ENCODE measurements at regions not wholly inside any gene's neighbourhood (a gene's known extent, or its start where the extent isn't known, plus 50 kb on each side); places are given as distances from the start of the nearest gene placed in this dataset.
A peak's percentile ranks its signal among the peaks of the same experiment; 100 is the strongest.

DNA sequence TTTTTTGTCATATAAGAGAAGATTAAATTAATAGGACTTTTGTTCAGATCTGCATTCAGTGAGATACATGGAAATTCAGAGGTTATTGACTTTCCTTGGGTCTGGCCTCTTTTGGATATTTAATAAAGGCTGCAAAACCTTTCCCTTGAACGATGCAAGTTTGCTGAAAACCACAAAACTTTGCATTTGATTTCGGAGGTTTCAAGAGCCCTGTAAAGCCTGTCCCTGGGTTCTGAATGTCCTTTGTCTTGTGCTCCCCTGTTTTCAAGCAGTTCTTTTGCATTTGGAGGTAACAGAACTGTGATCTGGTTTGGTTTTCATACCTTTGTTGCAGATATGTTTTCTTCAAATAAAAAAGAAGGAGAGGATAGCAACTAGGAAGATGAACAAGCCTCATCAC, 188.1 kb upstream of the DMRT1 start:
- intact Hi-C loops (cut with micrococcal nuclease; ENCODE audit: unreplicated experiment), result loop anchor here (5.0 kb wide), 1 partner anchor 86 kb away; no protein-coding TSS in a partner anchor
- no TSS peak for BruUV-seq (replicated peaks)
- CTCF ChIA-PET (ENCODE audit: unreplicated experiment), result no interaction called here
- Histone ChIP-seq H3K9me3 (ENCODE audit: low read length) (no peaks in the 10 kb centered on the region), H3K4me3 (ENCODE audit: low read depth, low read length, poor library complexity, severe bottlenecking) (no peak overlapping the region), H3K36me3 (ENCODE audit: insufficient read depth, low read length) (no peaks in the 10 kb centered on the region), H3K4me2 (ENCODE audit: low read length) (peak overlapping the region; percentile 17; the same call in 1 of the 2 replicates), H3K27ac (ENCODE audit: low read depth, low read length, poor library complexity, severe bottlenecking) (no peak overlapping the region), H2AFZ (ENCODE audit: low read length) (no peak overlapping the region), H3K79me2 (ENCODE audit: insufficient read depth, low read depth, low read length) (peaks cover 38% of the 10 kb centered on the region; the same call in 1 of the 2 replicates), H3K4me1 (ENCODE audit: insufficient read depth, low read length, poor library complexity, severe bottlenecking) (peaks cover 44% of the 10 kb centered on the region), H4K20me1 (ENCODE audit: insufficient read depth, low read length) (no peaks in the 10 kb centered on the region), H3K9me2 (ENCODE audit: insufficient read depth, low read length) (no peaks in the 10 kb centered on the region)
- no peak for TF ChIP-seq EZH2phosphoT487 (IDR thresholded peaks at IDR 0.05; ENCODE audit: borderline replicate concordance, low read depth, low read length)
- TF ChIP-seq, protein P1, sequence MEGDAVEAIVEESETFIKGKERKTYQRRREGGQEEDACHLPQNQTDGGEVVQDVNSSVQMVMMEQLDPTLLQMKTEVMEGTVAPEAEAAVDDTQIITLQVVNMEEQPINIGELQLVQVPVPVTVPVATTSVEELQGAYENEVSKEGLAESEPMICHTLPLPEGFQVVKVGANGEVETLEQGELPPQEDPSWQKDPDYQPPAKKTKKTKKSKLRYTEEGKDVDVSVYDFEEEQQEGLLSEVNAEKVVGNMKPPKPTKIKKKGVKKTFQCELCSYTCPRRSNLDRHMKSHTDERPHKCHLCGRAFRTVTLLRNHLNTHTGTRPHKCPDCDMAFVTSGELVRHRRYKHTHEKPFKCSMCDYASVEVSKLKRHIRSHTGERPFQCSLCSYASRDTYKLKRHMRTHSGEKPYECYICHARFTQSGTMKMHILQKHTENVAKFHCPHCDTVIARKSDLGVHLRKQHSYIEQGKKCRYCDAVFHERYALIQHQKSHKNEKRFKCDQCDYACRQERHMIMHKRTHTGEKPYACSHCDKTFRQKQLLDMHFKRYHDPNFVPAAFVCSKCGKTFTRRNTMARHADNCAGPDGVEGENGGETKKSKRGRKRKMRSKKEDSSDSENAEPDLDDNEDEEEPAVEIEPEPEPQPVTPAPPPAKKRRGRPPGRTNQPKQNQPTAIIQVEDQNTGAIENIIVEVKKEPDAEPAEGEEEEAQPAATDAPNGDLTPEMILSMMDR (conservative IDR thresholded peaks at IDR 0.05; ENCODE audit: low read length), result no peak
- no peak for DNase-seq (ENCODE audit: low spot score)
- POLR2A ChIA-PET, result no interaction called here

DNA sequence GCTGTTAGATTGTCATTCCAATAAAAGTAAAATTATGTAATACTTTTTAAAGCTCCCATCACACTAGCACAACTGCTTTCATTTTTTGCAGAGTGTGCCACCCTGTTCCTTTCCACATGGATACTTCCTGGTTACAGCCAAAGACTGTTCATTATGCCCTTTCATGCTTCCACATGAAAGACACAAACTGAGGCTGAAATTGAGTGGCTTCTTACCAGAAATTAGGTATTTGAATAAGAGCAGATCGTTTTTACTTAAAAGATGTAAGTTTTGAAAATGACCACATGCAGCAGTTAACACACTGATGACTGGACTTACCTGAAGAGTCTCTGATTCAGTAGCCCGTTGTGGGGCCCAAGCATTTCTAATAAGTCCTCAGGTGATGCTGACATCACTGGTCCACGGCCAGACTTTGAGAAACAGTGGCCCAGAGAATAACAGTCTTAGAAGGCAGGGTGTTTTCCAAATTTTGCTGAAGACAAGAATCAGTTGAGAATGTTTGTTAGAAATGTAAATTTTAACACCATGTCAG, 187.6 kb upstream of the DMRT1 start:
- intact Hi-C loops (cut with micrococcal nuclease; ENCODE audit: unreplicated experiment), result loop anchor here (5.0 kb wide), 1 partner anchor 87 kb away; no protein-coding TSS in a partner anchor
- TF ChIP-seq, protein P1 (conservative IDR thresholded peaks at IDR 0.05; ENCODE audit: low read length), result no peak
- no peak for TF ChIP-seq EZH2phosphoT487 (IDR thresholded peaks at IDR 0.05; ENCODE audit: borderline replicate concordance, low read depth, low read length)
- H4K20me1 ChIP-seq (ENCODE audit: insufficient read depth, low read length), result no peaks in the 10 kb centered on the region
- ChIA-PET POLR2A (interaction anchor here (0.6 kb wide), 1 partner anchor 37 kb away, joined by 4 read pairs; no protein-coding TSS in a partner anchor), CTCF (ENCODE audit: unreplicated experiment) (no interaction called here)
- H3K27ac ChIP-seq (ENCODE audit: low read depth, low read length, poor library complexity, severe bottlenecking), result no peak overlapping the region
- no peak for DNase-seq (ENCODE audit: low spot score)
- no peaks in the 10 kb centered on the region for H3K9me2 ChIP-seq (ENCODE audit: insufficient read depth, low read length)
- peaks cover 38% of the 10 kb centered on the region for H3K4me1 ChIP-seq (ENCODE audit: insufficient read depth, low read length, poor library complexity, severe bottlenecking)
- H3K4me2 ChIP-seq (ENCODE audit: low read length), result no peak overlapping the region; the same call in 1 of the 2 replicates
- H3K9me3 ChIP-seq (ENCODE audit: low read length), result no peaks in the 10 kb centered on the region
- peaks cover 34% of the 10 kb centered on the region; the same call in 1 of the 2 replicates for H3K79me2 ChIP-seq (ENCODE audit: insufficient read depth, low read depth, low read length)
- no TSS peak for BruUV-seq (replicated peaks)
- H2AFZ ChIP-seq (ENCODE audit: low read length), result no peak overlapping the region
- H3K36me3 ChIP-seq (ENCODE audit: insufficient read depth, low read length), result no peaks in the 10 kb centered on the region
- H3K4me3 ChIP-seq (ENCODE audit: low read depth, low read length, poor library complexity, severe bottlenecking), result no peak overlapping the region

GRCh38 chr9:655875-656274, 185.6 kb upstream of the DMRT1 start:
- peaks cover 5% of the 10 kb centered on the region; the same call in 1 of the 2 replicates for H3K36me3 ChIP-seq (ENCODE audit: insufficient read depth, low read length)
- TF ChIP-seq, protein P1 (conservative IDR thresholded peaks at IDR 0.05; ENCODE audit: low read length), result no peak
- TF ChIP-seq EZH2phosphoT487 (IDR thresholded peaks at IDR 0.05; ENCODE audit: borderline replicate concordance, low read depth, low read length), result no peak
- H3K79me2 ChIP-seq (ENCODE audit: insufficient read depth, low read depth, low read length), result peaks cover 16% of the 10 kb centered on the region; the same call in 1 of the 2 replicates
- no peak for DNase-seq (ENCODE audit: low spot score)
- POLR2A ChIA-PET, result interaction anchor here (0.6 to 0.7 kb wide), 2 partner anchors 13 to 1690 kb away, joined by 3 to 6 read pairs; no protein-coding TSS in a partner anchor
- intact Hi-C loops (cut with micrococcal nuclease; ENCODE audit: unreplicated experiment), result no loop called here
- no peaks in the 10 kb centered on the region for H4K20me1 ChIP-seq (ENCODE audit: insufficient read depth, low read length)
- H2AFZ ChIP-seq (ENCODE audit: low read length), result no peak overlapping the region
- no peaks in the 10 kb centered on the region for H3K9me2 ChIP-seq (ENCODE audit: insufficient read depth, low read length)
- no peak overlapping the region for H3K27ac ChIP-seq (ENCODE audit: low read depth, low read length, poor library complexity, severe bottlenecking)
- no peaks in the 10 kb centered on the region for H3K9me3 ChIP-seq (ENCODE audit: low read length)
- BruUV-seq (replicated peaks), result no TSS peak
- no peak overlapping the region for H3K4me2 ChIP-seq (ENCODE audit: low read length)
- no peak overlapping the region for H3K4me3 ChIP-seq (ENCODE audit: low read depth, low read length, poor library complexity, severe bottlenecking)
- CTCF ChIA-PET (ENCODE audit: unreplicated experiment), result no interaction called here
- H3K4me1 ChIP-seq (ENCODE audit: insufficient read depth, low read length, poor library complexity, severe bottlenecking), result peaks cover 19% of the 10 kb centered on the region

Measured in OCI-LY7 (cell line).